Adrenal gland (tissue), 9 donors: ENCODE measurements at regions not wholly inside any gene's neighbourhood (a gene's known extent, or its start where the extent isn't known, plus 50 kb on each side); places are given as distances from the start of the nearest gene placed in this dataset.
"Not testable (repeated sequence)": the region's sequence is repeated elsewhere in the genome, so short reads cannot be mapped to it uniquely, and the experiment has no call there.

Experiments
- DNase-seq, 7 donors: peaks; one replicate each; pipeline ENCODE4 v3.0.0-alpha.2; 2019 to 2020
- H3K27ac ChIP-seq, 5 donors: fragments of 200-600 bp; sonication (generic) in 4 of 5; 1 replicate in 3 of 5; 2 replicates in 2 of 5; pipeline versions ENCODE4 v1.5.1 to v1.8.0; 2016 to 2020; ENCODE audit warnings: mild to moderate bottlenecking in 1 of 5
- H3K27me3 ChIP-seq: fragments of 200-600 bp; 2 replicates; pipeline ENCODE4 v1.8.0; 2021
- H3K36me3 ChIP-seq, 2 donors: fragments of 200-600 bp; replicated peaks in 1 of 2; 1 replicate in 1 of 2; 2 replicates in 1 of 2; pipeline versions ENCODE4 v1.5.1 to v1.8.0; 2018 to 2022
- H3K4me1 ChIP-seq, 2 donors: fragments of 200-600 bp; replicated peaks in 1 of 2; 1 replicate in 1 of 2; 2 replicates in 1 of 2; pipeline versions ENCODE4 v1.5.1 to v1.8.0; 2018 to 2021
- H3K4me3 ChIP-seq, 4 donors: fragments of 200-600 bp; sonication (generic) in 3 of 4; one replicate each; pipeline ENCODE4 v1.5.1; 2016 to 2018
- H3K9me3 ChIP-seq, 3 donors: fragments of 200-600 bp; sonication (generic) in 1 of 3; replicated peaks in 1 of 3; 1 replicate in 2 of 3; 2 replicates in 1 of 3; pipeline versions ENCODE4 v1.5.1 to v1.8.0; 2016 to 2021
- POLR2A ChIP-seq, 2 donors: fragments of 450-650 bp; IDR thresholded peaks; one replicate each; pipeline ENCODE4 v1.6.1; 2017; ENCODE audit warnings: antibody characterized with exemption in 2 of 2, mild to moderate bottlenecking in 2 of 2, moderate library complexity in 1 of 2
- WGBS, 4 donors: extraction: QIAGEN DNeasy Blood & Tissue Kit in 2 of 4; methylation state at CpG; one replicate each; pipeline versions ENCODE4 v1.1.5 to v1.1.7; 2013 to 2017; 5-methylcytosine and 5-hydroxymethylcytosine counted together
- intact Hi-C, 2 donors: fragments of 100-400 bp; cut with DNase I; formaldehyde crosslinking; loops; one replicate each; pipeline versions ENCODE4 v1.14.1 to v1.15.0; 2022 to 2023
- TF ChIP-seq, protein P1 (sequence below), 6 experiments: fragments of 450-650 bp in 4 of 6; fragments of 200-600 bp in 2 of 6; sonication (generic) in 1 of 6; IDR thresholded peaks; 1 replicate in 5 of 6; 2 replicates in 1 of 6; pipeline versions ENCODE4 v1.5.1 to v1.8.0; 2016 to 2021; ENCODE audit warnings: antibody characterized with exemption in 6 of 6, mild to moderate bottlenecking in 2 of 6, moderate library complexity in 1 of 6
- donor health status: healthy with polysubstance abuse.
- donor health status: Bipolar disorder and iron deficiency.
- donor health status: DM: yes; HTN: yes; CAD: no.
- donor health status: DM: no; HTN: no; CAD: no.
- donor health status: DM: no; HTN: no; CAD: no.

DNA sequence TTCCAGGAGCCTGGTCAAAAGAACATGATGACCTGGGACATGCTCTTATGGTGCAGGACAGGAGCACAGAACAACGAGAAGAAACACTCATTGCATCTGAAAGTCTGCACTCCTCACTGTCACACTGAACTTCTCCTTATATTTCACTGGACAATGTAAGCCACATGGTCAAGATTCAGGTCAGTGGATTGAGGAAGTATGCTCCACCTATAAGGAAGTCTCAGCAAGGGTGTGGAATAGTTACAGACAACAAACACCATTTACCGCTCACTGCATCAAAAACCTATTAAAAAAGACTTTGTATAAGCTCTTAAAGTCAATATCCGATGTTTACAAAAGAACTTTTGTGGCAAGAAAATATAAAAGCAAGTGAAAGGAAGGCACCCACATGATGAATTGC lies 153.1 kb upstream of the FOXG1 start:
- no peak for TF ChIP-seq POLR2A (IDR thresholded peaks at IDR 0.05)
- TF ChIP-seq, protein P1, sequence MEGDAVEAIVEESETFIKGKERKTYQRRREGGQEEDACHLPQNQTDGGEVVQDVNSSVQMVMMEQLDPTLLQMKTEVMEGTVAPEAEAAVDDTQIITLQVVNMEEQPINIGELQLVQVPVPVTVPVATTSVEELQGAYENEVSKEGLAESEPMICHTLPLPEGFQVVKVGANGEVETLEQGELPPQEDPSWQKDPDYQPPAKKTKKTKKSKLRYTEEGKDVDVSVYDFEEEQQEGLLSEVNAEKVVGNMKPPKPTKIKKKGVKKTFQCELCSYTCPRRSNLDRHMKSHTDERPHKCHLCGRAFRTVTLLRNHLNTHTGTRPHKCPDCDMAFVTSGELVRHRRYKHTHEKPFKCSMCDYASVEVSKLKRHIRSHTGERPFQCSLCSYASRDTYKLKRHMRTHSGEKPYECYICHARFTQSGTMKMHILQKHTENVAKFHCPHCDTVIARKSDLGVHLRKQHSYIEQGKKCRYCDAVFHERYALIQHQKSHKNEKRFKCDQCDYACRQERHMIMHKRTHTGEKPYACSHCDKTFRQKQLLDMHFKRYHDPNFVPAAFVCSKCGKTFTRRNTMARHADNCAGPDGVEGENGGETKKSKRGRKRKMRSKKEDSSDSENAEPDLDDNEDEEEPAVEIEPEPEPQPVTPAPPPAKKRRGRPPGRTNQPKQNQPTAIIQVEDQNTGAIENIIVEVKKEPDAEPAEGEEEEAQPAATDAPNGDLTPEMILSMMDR (IDR thresholded peaks at IDR 0.05): no peak
- Histone ChIP-seq H3K36me3 (no peaks in the 10 kb centered on the region), H3K4me1 (no peaks in the 10 kb centered on the region), H3K4me3 (no peak overlapping the region), H3K9me3 (no peaks in the 10 kb centered on the region), H3K27me3 (no peaks in the 10 kb centered on the region), H3K27ac (no peak overlapping the region)
- intact Hi-C loops: no loop called here
- no peak for DNase-seq
- 65 to 75% (median 69%) methylated on average over 3 of the region's 3 CpGs for WGBS, 4 donors

DNA sequence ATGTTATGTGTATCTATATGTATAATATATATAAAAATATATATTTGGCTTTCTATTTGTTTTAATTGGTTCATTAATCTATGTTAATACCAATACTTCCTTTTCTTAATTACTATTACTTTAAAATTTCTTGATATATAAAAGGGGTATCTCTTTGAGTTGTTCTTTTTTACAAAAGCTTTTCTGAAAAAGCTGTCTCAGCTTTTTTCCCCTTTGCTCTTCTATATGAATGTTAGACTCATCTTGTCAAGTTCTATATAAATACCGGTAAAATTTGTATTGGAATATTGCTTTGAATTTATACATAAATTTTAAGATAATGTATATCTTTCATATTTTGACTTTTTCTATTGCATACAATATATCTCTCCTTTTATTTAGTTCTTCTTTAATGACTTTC lies 139.8 kb upstream of the FOXG1 start:
- TF ChIP-seq POLR2A (IDR thresholded peaks at IDR 0.05): no peak
- H3K4me1 ChIP-seq: no peaks in the 10 kb centered on the region
- H3K4me3 ChIP-seq: no peak overlapping the region
- no peaks in the 10 kb centered on the region for H3K27me3 ChIP-seq
- 32 to 88% (median 46%) methylated on average over 1 of the region's 1 CpG for WGBS, 4 donors
- H3K27ac ChIP-seq: no peak overlapping the region
- no peaks in the 10 kb centered on the region for H3K36me3 ChIP-seq
- H3K9me3 ChIP-seq: no peaks in the 10 kb centered on the region
- intact Hi-C loops: no loop called here
- DNase-seq: no peak

DNA sequence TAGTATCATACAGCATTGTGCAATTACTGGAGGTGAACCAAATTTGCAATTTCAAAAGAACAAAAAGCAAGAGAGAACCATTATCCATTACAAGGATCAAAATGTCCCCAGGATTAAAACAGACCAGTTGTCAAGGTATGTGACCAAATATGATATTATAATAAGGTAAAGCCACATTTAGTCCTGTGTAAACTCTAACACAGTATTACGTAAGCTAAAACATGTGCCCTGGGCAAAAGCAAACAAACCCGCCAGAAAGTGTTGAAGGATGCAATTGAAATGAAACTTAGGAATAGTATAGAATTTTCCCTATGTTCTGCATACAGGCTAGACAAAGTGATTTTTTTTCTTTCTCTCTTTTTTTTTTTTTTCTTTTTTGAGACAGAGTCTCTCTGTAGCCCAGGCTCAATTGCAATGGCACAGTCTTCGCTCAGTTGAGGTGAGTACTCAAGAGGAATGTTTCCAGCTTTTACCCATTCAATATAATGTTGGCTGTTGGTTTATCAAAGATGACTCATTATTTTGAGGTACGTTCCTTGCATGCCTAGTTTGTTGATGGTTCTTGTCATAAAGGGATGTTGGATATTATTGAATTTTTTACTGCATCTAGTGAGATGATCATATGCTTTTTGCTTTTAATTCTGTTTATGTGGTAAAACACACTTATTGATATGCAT lies 137.1 kb upstream of the FOXG1 start:
- intact Hi-C loops: no loop called here
- no peaks in the 10 kb centered on the region for H3K36me3 ChIP-seq
- TF ChIP-seq POLR2A (IDR thresholded peaks at IDR 0.05): no peak
- H3K27me3 ChIP-seq: no peaks in the 10 kb centered on the region
- no peak for DNase-seq
- 78 to 84% (median 83%) methylated on average over 4 of the region's 4 CpGs for WGBS, 4 donors
- no peak overlapping the region for H3K27ac ChIP-seq
- no peak overlapping the region for H3K4me3 ChIP-seq
- no peaks in the 10 kb centered on the region for H3K4me1 ChIP-seq
- no peaks in the 10 kb centered on the region for H3K9me3 ChIP-seq

DNA sequence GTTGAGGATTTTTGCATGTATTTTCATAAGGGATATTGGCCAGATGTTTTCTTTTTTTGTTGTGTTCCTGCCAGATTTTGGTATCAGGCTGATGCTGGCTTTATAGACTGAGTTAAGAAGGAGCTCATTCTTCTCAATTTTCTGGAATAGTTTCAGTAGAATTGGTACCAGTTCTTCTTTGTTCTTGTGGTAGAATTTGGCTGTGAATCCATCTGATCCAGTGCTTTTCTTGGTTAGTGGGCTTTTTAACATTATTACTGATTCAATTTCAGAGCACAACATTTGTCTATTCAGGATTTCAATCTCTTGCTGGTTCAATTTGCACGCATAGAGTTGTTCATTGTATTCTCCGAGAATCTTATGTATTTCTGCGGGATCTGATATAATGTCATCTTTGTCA lies 136.5 kb upstream of the FOXG1 start:
- DNase-seq: no peak
- TF ChIP-seq, protein P1 (IDR thresholded peaks at IDR 0.05): no peak
- no peak for TF ChIP-seq POLR2A (IDR thresholded peaks at IDR 0.05)
- WGBS, 4 donors: 80 to 91% (median 88%) methylated on average over 3 of the region's 3 CpGs
- H3K27me3 ChIP-seq: no peaks in the 10 kb centered on the region
- H3K27ac ChIP-seq: no peak overlapping the region
- H3K4me1 ChIP-seq: no peaks in the 10 kb centered on the region
- no peak overlapping the region for H3K4me3 ChIP-seq
- no peaks in the 10 kb centered on the region for H3K9me3 ChIP-seq
- H3K36me3 ChIP-seq: no peaks in the 10 kb centered on the region
- intact Hi-C loops: no loop called here

DNA sequence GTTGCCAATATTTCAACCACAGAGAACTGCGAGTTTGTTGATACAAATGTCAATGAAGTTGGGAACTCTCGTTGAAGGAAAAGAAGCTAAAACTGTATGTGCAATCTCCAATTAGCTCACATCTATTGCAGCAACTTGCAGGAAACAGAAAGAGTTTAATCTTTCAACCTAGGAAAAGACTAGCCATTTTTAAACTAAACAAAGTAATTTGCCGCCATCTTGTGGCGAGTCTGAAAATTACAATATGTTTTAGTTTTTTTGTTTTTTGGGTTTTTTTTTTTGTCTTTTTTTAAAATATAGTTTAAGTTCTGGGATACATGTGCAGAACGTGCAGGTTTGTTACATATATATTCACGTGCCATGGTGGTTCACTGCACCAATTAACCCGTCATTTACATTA lies 131.2 kb upstream of the FOXG1 start:
- WGBS, 4 donors: 2 to 4% (median 4%) methylated on average over 7 of the region's 7 CpGs

DNA sequence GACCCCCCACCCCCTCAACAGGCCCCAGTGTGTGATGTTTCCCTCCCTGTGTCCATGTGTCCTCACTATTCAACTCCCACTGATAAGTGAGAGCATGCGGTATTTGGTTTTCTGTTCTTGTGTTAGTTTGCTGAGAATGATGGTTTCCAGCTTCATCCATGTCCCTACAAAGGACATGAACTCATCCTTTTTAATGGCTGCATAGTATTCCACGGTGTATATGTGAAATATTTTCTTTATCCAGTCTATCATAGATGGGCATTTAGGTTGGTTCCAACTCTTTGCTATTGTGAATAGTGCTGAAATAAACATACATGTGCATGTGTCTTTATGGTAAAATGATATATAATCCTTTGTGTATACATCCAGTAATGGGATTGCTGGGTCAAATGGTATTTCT lies 130.8 kb upstream of the FOXG1 start:
- H3K4me3 ChIP-seq, H3K27ac ChIP-seq, intact Hi-C loops, H3K4me1 ChIP-seq, H3K27me3 ChIP-seq, H3K9me3 ChIP-seq, DNase-seq, H3K36me3 ChIP-seq: not testable (repeated sequence)
- WGBS, 4 donors: 49 to 69% (median 54%) methylated on average over 2 of the region's 2 CpGs

More for the DNA sequence above, 131.2 kb upstream of the FOXG1 start:
- H3K36me3 ChIP-seq: no peaks in the 10 kb centered on the region
- H3K27me3 ChIP-seq: no peaks in the 10 kb centered on the region
- DNase-seq: peak in 1 of 7 donors; percentile 6
- intact Hi-C loops: no loop called here
- no peak overlapping the region for H3K4me3 ChIP-seq
- H3K4me1 ChIP-seq: no peaks in the 10 kb centered on the region
- no peaks in the 10 kb centered on the region for H3K9me3 ChIP-seq
- no peak for TF ChIP-seq POLR2A (IDR thresholded peaks at IDR 0.05)
- TF ChIP-seq, protein P1 (IDR thresholded peaks at IDR 0.05): peak; percentile 16 to 64 (median 36)
- no peak overlapping the region for H3K27ac ChIP-seq

DNA sequence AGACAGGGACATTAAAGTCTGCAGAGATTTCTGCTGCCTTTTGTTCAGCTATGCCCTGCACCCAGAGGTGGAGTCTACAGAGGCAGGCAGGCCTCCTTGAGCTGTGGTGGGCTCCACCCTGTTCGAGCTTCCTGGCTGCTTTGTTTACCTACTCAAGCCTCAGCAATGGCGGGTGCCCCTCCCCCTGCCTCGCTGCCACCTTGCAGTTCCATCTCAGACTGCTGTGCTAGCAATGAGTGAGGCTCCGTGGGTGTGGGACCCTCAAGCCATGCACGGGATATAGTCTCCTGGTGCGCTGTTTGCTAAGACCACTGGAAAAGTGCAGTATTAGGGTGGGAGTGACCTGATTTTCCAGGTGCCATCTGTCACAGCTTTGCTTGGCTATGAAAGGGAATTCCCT lies 125.4 kb upstream of the FOXG1 start:
- WGBS, 4 donors: 70 to 79% (median 76%) methylated on average over 6 of the region's 6 CpGs
- intact Hi-C loops: not testable (repeated sequence)

More for the DNA sequence above, 125.4 kb upstream of the FOXG1 start:
- not testable (repeated sequence) for H3K9me3 ChIP-seq, H3K36me3 ChIP-seq, H3K27me3 ChIP-seq, H3K4me3 ChIP-seq, DNase-seq, H3K27ac ChIP-seq, H3K4me1 ChIP-seq
